T-helper 1 cell (primary cell): ENCODE measurements at regions not wholly inside any gene's neighbourhood (a gene's known extent, or its start where the extent isn't known, plus 50 kb on each side); places are given as distances from the start of the nearest gene placed in this dataset.
"Not testable (repeated sequence)": the region's sequence is repeated elsewhere in the genome, so short reads cannot be mapped to it uniquely, and the experiment has no call there.

Experiments used
- DNase-seq, 5 donors: peaks; one replicate each; pipeline ENCODE4 v3.0.0-alpha.2; 2012 to 2020

DNA sequence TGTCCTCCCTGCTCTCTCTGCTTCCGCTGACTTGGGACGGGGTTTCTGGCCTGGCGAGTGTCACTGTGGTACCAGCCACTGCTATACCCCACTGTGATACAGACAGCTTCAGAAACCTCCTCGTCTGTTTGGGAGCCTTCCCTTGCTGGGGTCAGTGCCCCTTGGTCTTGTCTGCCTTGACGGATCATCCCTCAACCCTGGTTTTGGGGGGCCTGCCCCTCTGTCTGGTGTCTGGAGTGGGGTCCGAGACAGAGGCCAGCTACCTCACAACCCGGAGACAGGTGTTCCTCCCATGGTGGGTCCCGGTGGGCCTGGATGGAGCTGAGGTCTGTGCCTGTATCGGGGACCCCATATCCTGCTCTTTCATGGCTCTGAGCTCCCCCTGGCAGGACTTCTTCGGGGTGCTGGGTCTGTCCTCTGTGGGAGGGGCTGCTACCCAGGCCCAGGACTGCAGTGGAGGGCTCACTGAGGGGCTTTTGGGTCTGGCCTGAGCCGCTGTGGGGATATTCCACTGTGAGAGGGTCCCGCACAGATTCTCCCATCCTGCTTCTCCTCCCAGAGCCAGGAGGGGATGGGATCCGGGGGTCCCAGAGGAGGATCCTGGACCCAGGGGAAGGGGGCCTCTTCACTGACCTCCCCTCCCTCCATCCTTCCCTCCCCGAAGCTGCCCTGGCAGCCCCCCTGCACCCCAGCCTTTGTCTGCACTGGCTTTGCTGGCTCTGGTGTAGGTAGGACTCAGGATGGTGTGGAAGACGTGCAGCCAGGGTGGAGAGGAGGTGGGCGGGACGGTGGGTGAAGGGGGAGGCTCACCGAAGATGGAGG, 365.5 kb downstream of the TMEM121 start:
- DNase-seq = peak in 3 of 5 donors; percentile 0 to 5 (median 5)

DNA sequence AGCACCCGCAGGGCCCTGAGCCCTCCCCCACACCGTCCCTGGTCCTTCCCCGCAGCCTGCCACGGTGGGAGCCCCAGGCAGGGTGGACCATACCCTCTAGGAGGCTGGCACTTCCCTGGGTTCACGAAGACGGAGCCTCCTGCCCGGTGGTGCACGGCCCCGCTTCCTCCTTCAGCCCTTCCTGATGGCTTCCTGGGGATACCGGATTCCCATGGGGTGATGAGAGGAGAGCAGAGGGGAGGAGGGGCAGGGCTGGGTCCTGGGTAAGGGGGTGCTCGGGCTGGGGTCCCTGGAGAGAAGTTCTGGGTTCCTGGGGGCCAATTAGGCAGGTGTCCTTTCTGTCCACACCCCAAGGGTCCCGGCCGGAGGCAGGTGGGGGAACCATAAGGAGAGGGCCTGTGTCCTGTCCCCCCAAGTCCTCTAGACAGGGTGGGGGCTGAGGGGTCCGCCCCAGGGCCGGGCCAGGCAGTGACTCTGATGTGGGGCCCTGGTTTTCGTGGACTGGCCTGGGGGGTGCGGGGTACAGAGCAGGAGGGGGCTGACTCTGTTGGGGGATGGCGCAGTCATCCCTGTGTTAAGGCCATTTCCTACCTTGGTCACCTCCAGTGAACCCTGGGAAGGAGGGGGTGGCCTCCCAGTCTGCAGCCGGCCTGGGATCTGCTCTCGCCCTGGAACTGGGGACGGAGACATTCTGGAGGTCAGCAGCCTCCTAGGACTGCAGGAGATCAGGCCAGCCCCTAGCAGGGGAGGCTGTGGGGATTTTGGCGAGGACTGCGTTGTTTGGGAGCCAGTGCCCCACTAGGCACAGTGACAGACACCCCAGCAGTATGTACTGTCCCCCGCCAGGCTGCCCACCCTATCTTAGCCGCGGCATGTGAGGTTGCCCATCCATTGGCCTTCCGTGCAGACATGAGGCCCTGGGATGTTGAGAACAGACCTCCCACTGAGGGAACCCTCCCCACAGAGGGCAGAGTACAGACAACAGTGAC, 366.4 kb downstream of the TMEM121 start:
- DNase-seq = peak in 3 of 5 donors; percentile 0 to 8 (median 4)

- DNase-seq = peak in 1 of 5 donors; percentile 2
Measured at GRCh38 chr14:105893686-105894085, 367.3 kb downstream of the TMEM121 start.

DNA sequence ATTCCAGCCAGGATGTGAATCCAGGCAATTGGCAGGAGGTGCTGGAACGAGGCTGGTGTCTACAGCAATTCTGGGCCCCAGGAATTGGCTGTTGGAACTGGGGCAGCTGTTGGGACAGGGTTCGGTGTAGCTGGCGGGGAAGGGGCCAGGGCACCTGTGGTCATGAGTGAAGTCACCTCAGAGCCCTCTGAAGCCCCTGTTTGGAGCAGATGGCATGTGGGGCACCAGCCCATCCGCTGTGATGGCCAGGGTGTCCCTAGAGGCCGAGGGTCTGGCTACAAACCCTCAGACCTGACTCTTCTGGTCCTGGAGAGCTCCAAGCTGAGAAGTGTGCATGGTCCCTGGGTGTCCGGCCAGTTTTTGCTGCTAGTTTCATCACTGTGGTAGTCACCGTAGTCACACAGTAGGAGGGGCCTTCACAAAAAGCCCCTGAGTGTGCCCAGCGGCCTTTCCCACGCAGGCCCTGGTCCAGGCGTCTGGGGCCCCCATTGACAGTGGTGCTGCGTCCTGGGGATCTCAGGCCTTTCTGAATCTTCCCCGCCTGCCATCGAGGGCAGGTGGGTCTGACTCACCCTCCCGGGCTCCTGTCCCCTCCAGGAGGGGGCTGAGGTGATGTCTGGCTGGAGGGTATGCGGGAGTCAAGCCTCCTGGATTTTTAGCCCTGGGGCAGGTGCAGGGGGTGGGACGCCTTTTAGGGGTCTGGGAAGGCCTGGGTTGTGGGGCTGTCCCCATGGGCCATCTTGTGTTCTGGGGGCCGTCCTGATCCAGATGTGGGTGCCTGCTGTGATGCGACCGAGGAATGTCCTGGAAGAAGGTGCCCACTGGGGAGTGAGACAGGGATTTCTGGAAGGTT, 368.0 kb downstream of the TMEM121 start:
- peak in 3 of 5 donors; percentile 0 to 6 (median 1) for DNase-seq

DNA sequence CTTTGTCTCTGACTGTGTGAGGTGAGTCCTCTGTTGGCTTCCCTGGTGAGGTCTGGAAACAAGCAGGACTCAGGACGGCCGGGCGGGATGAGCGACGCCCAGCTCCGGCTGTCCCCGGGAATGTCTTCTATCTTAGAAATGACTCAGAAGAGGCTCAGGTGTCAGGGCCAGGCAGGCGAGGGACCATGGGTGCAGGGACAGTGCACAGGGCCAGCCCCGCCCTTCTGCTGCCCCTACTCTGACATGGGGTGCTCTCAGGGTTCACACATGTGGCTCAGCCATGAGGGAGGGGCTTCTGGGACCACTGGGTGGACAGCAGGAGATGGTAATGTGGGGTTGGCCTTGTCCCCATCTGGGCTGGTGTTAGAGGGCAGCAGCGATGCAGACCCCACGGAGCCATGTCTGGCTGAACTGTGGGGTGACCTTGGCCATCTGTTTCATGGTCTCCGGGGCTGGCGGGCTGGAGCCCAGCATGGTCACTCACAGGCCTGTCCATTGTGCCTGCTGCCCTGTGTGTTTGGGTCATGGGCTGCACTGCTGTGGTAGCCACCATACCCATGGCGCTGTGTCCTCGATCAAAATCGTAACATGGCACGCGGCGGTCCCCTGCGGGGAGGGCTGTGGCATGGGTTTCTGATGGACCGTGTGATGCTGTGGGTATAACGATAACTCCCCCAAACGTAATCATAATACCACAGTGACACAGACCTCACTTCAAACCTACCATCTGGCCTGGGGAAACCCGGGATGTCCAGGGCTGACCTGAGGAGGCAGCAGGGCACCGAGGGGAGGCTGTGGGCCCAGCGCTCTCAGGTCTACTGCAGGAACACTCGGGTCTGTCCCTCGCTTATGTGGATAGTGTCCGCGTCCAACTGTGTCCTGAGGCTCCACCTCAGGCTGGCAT, 368.8 kb downstream of the TMEM121 start:
- peak in 2 of 5 donors; percentile 3 to 7 for DNase-seq

- peak in 1 of 5 donors; percentile 3 for DNase-seq
Measured at GRCh38 chr14:105896206-105896605, 369.8 kb downstream of the TMEM121 start.

GRCh38 chr14:105896961-105897724, 370.8 kb downstream of the TMEM121 start:
- peak in 1 of 5 donors; percentile 64 for DNase-seq

- DNase-seq = peak in 1 of 5 donors; percentile 0
Measured at GRCh38 chr14:105897725-105898113, 371.3 kb downstream of the TMEM121 start.

DNA sequence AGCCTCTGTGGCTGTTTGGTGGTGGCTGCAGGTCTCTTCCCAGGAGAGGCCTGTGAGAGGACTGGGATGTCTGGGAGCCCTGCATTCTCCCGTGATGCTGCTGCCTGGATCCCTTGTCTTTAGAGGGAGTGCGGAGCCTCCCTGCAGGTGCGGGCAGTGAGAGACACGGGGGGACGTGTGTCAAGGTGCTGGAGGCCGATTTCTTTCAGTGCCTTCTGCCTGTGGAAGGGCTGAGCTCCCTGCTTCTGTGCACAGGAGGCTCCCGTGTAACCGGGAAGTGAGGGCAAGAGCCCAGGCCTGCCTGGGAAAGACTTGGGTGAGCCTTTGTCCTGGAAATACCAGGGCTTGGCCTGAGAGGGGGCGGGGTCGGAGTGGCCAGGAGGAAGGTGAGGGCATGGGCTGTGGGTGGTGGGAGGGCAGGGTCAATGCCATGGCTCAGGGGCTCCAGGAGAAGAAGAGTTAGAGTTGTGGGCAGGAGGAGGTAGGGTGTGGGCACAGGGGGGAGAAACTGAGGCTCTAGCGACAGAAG, 372.2 kb downstream of the TMEM121 start:
- no peak for DNase-seq

DNA sequence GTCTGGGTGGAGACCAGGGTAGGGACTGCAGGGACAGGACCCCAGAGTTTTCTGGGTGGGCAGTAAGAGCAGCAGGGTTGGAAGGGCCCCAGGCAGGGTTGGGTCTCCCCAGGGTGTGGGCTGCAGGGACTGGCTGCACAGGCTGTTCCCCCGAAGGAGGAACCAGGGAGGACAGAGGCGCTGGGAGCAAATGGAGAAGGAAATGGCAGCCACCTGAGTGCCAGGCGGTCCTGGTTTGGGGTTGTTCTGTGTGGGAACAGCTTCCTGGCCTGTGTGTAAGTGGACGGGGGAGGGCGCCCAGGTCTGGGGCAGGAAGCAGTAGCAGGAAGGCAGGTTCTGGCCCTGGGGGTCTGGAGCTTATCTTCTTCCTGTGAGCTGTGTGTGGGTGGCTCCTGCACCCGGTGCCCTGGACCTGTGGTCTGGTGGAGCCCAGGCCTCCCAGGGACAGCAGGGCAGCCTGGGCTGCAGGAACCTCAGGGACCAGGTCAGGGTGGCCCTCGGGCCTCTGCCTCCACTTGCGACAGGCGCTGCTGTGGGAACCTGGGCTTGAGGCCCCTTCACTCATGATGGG, 372.8 kb downstream of the TMEM121 start:
- DNase-seq = no peak

DNA sequence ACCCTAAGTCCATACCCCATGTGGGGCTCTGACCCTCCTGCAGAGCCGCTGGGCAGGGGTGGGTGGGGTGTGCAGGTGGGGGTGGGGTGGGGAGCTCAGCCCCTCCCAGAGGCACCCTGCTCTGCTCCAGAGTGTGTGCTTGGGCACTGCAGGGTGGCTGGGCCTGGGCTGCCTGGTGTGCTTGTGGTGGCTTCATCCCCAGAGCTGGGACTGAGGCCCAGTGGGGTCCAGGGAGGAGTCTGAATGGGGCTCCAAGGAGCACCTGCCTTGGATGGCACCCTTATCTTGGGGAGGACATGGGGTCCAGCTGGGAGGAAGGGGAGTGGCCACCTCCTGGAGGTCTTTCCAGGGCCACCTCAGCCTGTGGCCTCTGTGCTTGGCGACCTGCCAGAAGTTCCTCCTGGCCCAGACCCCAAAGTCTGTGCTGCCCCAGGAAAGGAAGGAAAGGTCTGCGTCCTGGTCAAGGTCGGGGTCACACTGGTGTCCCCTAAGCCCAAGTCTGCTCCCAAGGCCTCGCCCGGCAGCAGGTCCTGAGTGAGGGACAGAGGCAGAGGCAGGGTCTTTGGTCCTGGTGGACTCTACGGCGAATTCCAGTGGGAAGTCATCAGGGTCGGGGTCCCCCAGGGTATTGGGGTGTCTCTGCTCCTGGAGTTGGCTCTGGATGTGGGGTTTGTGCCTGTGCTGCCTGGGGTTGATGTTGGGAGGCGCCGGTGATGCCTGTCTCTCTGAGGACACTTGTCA, 373.4 kb downstream of the TMEM121 start:
- no peak for DNase-seq

DNA sequence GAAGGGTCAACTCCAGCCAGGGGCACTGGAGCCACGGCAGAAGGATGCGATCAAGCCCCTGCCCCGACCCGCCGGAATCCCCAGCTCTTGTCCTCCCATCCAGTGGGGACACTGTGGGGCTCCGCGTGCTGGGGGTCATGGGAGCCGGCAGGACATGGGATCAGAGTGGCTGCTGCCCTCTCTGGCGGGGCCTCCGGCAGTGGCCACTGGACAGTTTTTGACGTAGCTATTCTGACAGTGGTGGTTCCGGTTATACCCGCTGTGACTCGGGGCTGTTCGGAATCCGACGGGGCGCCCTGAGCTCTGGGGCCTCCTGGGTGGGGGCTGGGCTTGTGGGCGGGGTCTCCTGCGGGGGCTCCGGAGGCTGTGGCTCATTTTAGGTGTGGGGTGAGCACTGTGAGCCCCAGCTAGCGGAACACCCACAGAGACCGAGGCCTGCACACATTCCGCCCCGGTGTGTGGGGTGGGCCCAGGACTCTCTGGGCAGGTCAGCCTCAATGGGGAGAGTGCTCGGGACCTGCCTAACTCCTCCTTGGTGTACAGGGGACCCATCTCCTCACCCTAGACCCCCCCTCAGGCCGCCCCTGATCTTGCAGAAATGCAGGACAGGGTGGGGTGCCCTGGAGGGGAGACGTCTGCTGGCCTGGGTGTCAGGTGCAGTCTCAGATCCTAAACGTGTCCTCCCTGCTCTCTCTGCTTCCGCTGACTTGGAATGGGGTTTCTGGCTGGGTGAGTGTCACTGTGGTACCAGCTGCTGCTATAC, 374.2 kb downstream of the TMEM121 start:
- DNase-seq = no peak

DNA sequence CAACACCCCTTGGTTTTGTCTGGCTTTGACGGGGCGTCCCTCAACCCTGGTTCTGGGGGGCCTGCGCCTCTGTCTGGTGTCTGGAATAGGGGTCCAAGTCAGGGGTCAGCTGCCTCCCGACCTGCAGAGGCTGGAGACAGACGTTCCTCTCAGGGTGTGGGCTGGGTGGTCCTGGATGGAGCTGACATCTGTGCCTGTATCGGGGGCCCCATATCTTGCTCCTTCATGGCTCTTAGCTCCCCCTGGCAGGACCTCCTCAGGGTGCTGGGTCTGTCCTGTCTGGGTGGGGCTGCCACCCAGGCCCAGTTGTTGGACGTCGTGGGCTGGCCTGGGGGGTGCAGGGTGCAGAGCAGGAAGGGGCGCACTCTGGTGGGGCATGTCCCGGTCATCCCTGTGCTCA, 374.8 kb downstream of the TMEM121 start:
- DNase-seq = no peak

GRCh38 chr14:105902131-105902898, 375.9 kb downstream of the TMEM121 start:
- no peak for DNase-seq

GRCh38 chr14:105902899-105903165, 376.4 kb downstream of the TMEM121 start:
- not testable (repeated sequence) for DNase-seq

DNA sequence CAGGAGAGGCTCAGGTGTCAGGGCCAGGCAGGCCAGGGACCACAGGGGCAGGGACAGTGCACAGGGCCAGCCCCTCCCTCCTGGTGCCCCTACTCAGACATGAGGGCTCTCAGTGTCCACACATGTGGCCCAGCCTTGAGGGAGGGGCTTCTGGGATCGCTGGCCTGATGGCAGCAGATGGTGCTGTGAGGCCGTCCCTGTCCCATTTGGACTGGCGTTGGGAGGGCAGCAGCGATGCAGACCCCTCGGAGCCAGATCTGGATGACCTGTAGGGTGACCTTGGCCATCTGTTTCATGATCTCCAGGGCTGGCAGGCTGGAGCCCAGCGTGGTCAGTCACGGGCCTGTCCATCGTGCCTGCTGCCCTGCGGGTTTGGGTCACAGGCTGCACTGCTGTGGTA, 377.6 kb downstream of the TMEM121 start:
- DNase-seq = no peak

GRCh38 chr14:105904379-105904778, 378.0 kb downstream of the TMEM121 start:
- DNase-seq = no peak

DNA sequence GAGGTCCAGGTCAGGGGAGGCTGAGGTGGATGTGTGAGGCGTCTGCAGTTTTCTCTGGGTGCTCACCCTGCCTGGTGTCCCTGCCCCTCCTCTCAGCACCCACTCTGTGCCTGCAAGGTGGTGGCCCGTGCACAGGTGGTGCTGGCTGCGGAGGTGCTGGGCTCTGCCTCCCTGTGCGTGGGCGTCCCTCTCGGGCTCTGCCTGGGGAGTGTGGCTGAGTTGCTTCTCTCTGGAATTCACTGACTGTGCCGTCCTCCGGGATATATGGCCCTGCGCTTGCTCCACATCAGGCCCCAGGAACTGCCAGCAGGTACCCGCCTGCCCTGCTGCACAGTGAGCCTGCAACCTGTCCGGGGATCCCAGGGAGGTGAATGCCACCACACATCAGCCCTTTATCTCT, 379.1 kb downstream of the TMEM121 start:
- no peak for DNase-seq
